ENCODE measurements at regions not wholly inside any gene's neighbourhood (a gene's known extent, or its start where the extent isn't known, plus 50 kb on each side); places are given as distances from the start of the nearest gene placed in this dataset.

GRCh38 chr7:445020-445419 is 74.6 kb downstream of the PDGFA start:
- no peak for DNase-seq (ENCODE audit: low read depth)
- H3K4me3 ChIP-seq (ENCODE audit: low read depth, low read length): no peak overlapping the region
- no peak for TF ChIP-seq CTCF (conservative IDR thresholded peaks at IDR 0.05; ENCODE audit: low read depth, low read length)

GRCh38 chr7:445563-446288 is 73.9 kb downstream of the PDGFA start:
- no peak for TF ChIP-seq CTCF (conservative IDR thresholded peaks at IDR 0.05; ENCODE audit: low read depth, low read length)
- no peak for DNase-seq (ENCODE audit: low read depth)
- no peak overlapping the region for H3K4me3 ChIP-seq (ENCODE audit: low read depth, low read length)

- no peak overlapping the region for H3K4me3 ChIP-seq (ENCODE audit: low read depth, low read length)
- TF ChIP-seq CTCF (conservative IDR thresholded peaks at IDR 0.05; ENCODE audit: low read depth, low read length): no peak
- DNase-seq (ENCODE audit: low read depth): no peak
Measured at GRCh38 chr7:446289-446935, 73.2 kb downstream of the PDGFA start.

All from choroid plexus epithelial cell (primary cell).